Brain pericyte (primary cell): ENCODE measurements at regions not wholly inside any gene's neighbourhood (a gene's known extent, or its start where the extent isn't known, plus 50 kb on each side); places are given as distances from the start of the nearest gene placed in this dataset.

Experiments
- DNase-seq: peaks from one replicate; pipeline ENCODE4 v3.0.0-alpha.2; 2012; ENCODE audit warnings: low read depth, low spot score

GRCh38 chr5:174159327-174160114, 114.0 kb downstream of the NSG2 start:
- no peak for DNase-seq

GRCh38 chr5:174165406-174165805, 119.9 kb downstream of the NSG2 start:
- DNase-seq, result no peak

GRCh38 chr5:174166231-174167079, 120.9 kb downstream of the NSG2 start:
- DNase-seq, result no peak

GRCh38 chr5:174167080-174167910, 121.8 kb downstream of the NSG2 start:
- DNase-seq, result no peak

- DNase-seq, result no peak
These were observed 126.6 kb downstream of the NSG2 start for GRCh38 chr5:174172152-174172551.

- no peak for DNase-seq
These were observed 127.1 kb downstream of the NSG2 start for GRCh38 chr5:174172566-174172965.

- no peak for DNase-seq
These were observed 128.3 kb downstream of the NSG2 start for GRCh38 chr5:174173766-174174165.

- no peak for DNase-seq
These were observed 130.3 kb downstream of the NSG2 start for GRCh38 chr5:174175716-174176268.

- no peak for DNase-seq
These were observed 131.0 kb downstream of the NSG2 start for GRCh38 chr5:174176511-174176910.

- no peak for DNase-seq
These were observed 132.0 kb downstream of the NSG2 start for GRCh38 chr5:174177531-174177930.

GRCh38 chr5:174177976-174178605, 132.6 kb downstream of the NSG2 start:
- DNase-seq, result no peak

GRCh38 chr5:174180639-174181038, 135.1 kb downstream of the NSG2 start:
- DNase-seq, result no peak

- no peak for DNase-seq
These were observed 136.6 kb downstream of the NSG2 start for GRCh38 chr5:174182111-174182510.

GRCh38 chr5:174183701-174184100, 138.2 kb downstream of the NSG2 start:
- no peak for DNase-seq

- DNase-seq, result no peak
These were observed 140.0 kb downstream of the NSG2 start for GRCh38 chr5:174185506-174185905.

- no peak for DNase-seq
These were observed 140.7 kb downstream of the NSG2 start for GRCh38 chr5:174186096-174186695.

GRCh38 chr5:174187001-174187400, 141.5 kb downstream of the NSG2 start:
- no peak for DNase-seq

GRCh38 chr5:174187481-174187880, 142.0 kb downstream of the NSG2 start:
- no peak for DNase-seq

- no peak for DNase-seq
These were observed 142.8 kb downstream of the NSG2 start for GRCh38 chr5:174188295-174188694.

- DNase-seq, result no peak
These were observed 144.4 kb downstream of the NSG2 start for GRCh38 chr5:174189654-174190541.
